ENCODE measurements at regions not wholly inside any gene's neighbourhood (a gene's known extent, or its start where the extent isn't known, plus 50 kb on each side); places are given as distances from the start of the nearest gene placed in this dataset.
"Not testable (repeated sequence)": the region's sequence is repeated elsewhere in the genome, so short reads cannot be mapped to it uniquely, and the experiment has no call there.

- no peak for DNase-seq (ENCODE audit: low spot score)
Observed at GRCh38 chr9:82445556-82445955, 457.0 kb downstream of the SPATA31D1 start.

- DNase-seq (ENCODE audit: low spot score): no peak
Observed at GRCh38 chr9:82447343-82447742, 458.8 kb downstream of the SPATA31D1 start.

- DNase-seq (ENCODE audit: low spot score): no peak
Observed at GRCh38 chr9:82449986-82450385, 461.4 kb downstream of the SPATA31D1 start.

GRCh38 chr9:82454509-82455190 lies 466.1 kb downstream of the SPATA31D1 start:
- DNase-seq (ENCODE audit: low spot score): no peak

GRCh38 chr9:82456642-82457041 lies 468.1 kb downstream of the SPATA31D1 start:
- DNase-seq (ENCODE audit: low spot score): peak; percentile 66

- no peak for DNase-seq (ENCODE audit: low spot score)
Observed at GRCh38 chr9:82457298-82457697, 468.7 kb downstream of the SPATA31D1 start.

- DNase-seq (ENCODE audit: low spot score): no peak
Observed at GRCh38 chr9:82457891-82458290, 469.3 kb downstream of the SPATA31D1 start.

GRCh38 chr9:82458296-82458695 lies 469.7 kb downstream of the SPATA31D1 start:
- no peak for DNase-seq (ENCODE audit: low spot score)

GRCh38 chr9:82466616-82467260 lies 478.2 kb downstream of the SPATA31D1 start:
- peak; percentile 9 for DNase-seq (ENCODE audit: low spot score)

GRCh38 chr9:82467436-82467835 lies 478.9 kb downstream of the SPATA31D1 start:
- no peak for DNase-seq (ENCODE audit: low spot score)

GRCh38 chr9:82474235-82474634 lies 485.7 kb downstream of the SPATA31D1 start:
- DNase-seq (ENCODE audit: low spot score): no peak

- DNase-seq (ENCODE audit: low spot score): no peak
Observed at GRCh38 chr9:82475584-82476301, 487.2 kb downstream of the SPATA31D1 start.

GRCh38 chr9:82480921-82481320 lies 492.3 kb downstream of the SPATA31D1 start:
- no peak for DNase-seq (ENCODE audit: low spot score)

GRCh38 chr9:82487935-82488312 lies 499.4 kb downstream of the SPATA31D1 start:
- DNase-seq (ENCODE audit: low spot score): no peak

- DNase-seq (ENCODE audit: low spot score): no peak
Observed at GRCh38 chr9:82488313-82489200, 500.0 kb downstream of the SPATA31D1 start.

- DNase-seq (ENCODE audit: low spot score): peak; percentile 79
Observed at GRCh38 chr9:82489201-82489821, 500.7 kb downstream of the SPATA31D1 start.

- DNase-seq (ENCODE audit: low spot score): peak; percentile 77
Observed at GRCh38 chr9:82490019-82490499, 501.5 kb downstream of the SPATA31D1 start.

- not testable (repeated sequence) for DNase-seq (ENCODE audit: low spot score)
Observed at GRCh38 chr9:82490821-82491220, 502.2 kb downstream of the SPATA31D1 start.

- no peak for DNase-seq (ENCODE audit: low spot score)
Observed at GRCh38 chr9:82491604-82492003, 503.0 kb downstream of the SPATA31D1 start.

GRCh38 chr9:82492274-82492673 lies 503.7 kb downstream of the SPATA31D1 start:
- DNase-seq (ENCODE audit: low spot score): no peak
